Stimulated activated CD4-positive, alpha-beta T cell treated with anti-CD3 and anti-CD28 coated beads, Interleukin-15, amount 100 ng/mL, for 1 hour (primary cell): ENCODE measurements at regions not wholly inside any gene's neighbourhood (a gene's known extent, or its start where the extent isn't known, plus 50 kb on each side); places are given as distances from the start of the nearest gene placed in this dataset.

Experiments
- DNase-seq, 2 donors: peaks; one replicate each; pipeline ENCODE4 v3.0.0-alpha.2; 2020; ENCODE audit warnings: low read depth in 1 of 2, low spot score in 1 of 2

DNA sequence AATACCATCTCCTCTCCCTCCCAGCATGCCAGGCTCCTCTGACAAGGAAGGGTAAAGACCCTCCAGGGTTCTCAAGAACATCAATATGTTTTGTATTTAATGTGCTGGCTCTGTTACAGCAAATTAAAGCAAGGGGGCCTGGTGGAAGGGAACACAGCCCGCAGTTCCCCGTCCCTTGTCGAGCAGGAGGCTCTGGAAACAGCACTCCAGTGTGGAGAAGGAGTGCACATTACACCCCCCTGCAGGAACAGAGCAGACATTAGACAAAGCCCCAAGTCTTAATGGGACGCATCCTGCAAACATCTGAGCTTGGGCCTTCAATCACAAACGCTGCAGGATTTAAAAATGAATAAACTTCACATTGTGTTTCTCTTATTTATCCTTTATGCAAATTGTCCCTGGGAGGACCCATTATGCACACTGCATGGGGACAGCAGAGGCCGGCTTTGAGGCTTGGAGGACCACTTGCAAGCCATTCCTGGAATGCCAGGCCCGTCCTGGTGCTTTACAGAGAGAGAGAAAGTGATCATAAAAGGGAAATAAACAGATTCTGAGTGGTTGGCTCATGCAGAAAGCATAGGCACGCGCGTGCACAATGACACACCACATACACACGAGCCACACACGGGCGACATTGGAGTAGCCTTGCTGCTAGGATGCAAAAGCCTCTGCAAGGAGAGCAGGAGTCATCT lies 328.7 kb downstream of the SMAD2 start:
- DNase-seq = no peak

DNA sequence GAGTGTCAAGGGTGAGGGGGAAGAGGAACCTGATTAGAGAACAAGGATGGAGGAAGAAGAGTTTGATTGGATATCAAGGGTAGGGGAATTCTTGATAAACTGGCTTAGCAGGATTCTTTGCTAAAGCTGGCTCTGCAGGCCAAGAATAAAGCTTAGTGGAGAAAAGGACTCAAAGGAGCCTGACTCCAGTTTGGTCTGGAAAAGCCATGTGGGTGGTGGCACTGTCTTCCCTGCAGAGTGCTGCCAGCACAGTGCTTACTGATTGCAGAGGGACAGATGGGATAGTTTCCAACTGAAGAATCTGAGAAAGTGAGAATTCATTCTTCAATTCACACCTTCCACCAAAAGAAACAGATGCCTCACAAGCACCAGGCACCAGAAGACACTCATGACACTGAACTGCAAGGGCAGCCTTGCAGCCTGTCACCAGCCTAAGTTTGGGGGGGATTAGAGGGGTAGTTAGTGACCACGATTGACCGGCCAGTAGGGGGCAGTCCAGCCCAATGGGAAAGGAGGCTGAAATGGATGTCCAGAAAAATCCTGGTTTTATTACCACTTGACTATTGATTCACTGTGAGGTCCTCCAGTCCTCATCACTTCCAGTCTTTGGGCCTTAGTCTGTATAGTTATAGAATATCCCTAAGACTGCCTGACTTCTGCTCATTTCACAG lies 334.5 kb downstream of the SMAD2 start:
- no peak for DNase-seq

DNA sequence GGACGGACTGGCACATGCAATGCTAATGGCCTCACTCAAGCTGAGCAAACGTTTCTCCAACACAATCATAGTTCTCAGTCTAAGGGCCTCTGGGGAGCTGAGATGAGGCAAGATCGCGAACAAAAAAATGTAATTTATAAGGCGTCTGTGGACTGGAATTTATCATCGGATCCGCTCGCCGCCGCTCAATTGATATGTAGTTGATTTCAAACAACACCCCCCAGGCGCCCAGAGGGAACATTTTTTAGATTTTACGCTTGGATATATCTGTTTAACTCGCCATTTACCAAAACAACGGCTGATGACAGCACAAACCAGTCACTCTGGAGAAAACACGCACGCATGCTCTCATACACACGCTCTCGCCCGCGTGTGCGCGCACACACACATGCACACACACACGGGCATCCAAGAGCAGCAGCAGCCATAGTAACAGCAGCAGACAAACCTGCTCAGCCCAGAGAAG lies 335.8 kb downstream of the SMAD2 start:
- DNase-seq = no peak

DNA sequence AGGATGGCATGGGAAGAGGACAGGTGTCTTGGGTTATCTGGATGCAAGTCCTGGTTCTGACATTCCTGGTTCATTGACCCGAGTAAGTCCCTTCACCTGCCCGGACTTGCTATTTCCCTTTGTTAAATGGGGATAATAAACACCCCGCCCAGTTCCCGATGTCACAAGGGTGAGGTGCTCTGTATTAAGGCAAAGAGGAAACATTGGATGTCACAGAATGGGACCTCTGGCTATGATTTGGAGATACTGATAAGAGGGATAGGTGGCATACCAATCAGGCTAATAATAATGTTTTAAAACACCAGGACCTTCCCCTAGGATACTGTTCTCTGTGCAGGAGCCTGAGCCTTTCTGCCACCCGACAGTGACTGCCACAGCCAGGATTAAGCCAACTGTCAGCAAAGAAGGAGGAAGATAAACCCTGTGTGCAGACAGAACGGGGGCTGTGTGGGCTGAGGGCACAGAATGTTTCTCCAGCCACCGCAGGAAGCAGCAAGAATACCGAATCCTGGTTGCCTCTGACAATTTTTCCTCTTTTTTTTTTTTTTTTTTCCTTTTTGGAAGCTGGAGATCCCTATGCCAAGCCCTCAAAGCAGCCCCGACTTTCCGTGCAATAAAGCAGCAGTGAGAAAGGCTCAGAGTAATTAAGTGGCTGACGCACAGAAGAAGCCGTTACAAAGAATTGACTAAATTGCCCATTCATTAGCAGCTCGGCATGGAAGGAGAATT lies 336.6 kb downstream of the SMAD2 start:
- no peak for DNase-seq

DNA sequence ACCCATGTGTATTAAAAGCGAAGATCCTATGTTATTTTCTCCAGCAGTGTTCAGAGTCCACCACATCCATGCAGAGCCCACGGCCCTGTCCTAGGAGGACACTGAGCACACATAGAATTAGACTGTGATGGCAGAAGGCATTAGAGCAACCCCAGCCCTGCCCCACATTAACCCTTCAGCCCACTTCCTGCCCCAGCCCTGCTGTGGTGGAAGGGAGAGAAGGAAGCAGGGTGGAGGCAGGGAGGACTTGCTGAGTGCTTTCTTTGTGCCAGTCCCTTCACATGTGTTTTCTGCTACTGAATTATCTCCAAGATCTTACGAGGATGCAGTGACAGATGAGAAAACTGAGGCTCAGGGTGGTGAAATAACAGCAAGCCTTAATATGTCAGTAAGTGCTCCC lies 339.0 kb downstream of the SMAD2 start:
- no peak for DNase-seq

DNA sequence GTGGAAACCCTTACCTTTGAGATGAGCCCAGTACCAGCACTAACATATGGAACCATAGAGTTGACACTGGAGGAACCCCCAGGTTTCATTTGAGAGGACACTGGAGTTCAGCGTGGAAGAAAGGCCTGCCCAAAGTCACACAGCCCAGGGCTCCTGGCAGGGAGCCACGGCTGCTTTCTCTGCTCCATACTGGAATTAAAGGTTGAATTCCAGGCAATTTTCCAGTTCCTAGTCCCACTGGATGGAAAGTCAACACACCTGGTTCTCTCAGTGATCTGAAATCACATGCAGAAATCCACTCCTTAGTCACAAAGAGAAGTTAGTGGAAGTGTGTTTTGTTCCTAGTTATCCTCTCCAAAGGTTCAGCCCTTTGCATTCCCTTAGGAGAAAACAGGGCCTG lies 336.1 kb upstream of the SKOR2 start:
- no peak for DNase-seq

DNA sequence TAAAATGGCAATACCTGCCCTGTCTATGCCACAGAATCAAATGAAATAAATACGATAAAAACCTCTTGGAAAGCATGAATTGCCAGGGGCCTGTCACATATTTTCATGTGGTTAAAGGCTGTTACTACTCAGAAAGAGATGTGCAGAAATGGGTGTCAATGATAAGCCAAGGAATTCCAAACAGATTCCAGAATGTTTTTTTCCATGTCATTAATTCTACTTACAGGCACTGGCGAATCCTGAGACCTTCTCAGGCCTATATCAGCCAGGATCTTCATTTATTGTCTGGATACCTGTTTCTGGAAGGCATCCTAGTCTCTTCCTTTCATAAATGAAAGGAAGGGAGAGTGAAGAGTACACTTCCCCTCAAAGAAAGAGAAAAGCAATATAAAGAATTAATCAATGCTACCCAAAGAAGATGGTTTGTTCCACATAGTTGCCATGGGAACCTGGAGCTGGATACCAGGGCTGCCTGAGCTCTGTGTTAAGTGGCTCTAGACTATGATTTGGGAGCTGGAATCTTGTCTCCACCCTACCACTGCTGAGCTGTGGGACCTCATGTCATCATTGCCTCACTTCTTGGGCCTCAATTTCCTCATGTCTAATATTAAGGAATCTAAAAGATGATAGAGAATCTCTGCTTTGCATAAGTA lies 335.1 kb upstream of the SKOR2 start:
- no peak for DNase-seq

DNA sequence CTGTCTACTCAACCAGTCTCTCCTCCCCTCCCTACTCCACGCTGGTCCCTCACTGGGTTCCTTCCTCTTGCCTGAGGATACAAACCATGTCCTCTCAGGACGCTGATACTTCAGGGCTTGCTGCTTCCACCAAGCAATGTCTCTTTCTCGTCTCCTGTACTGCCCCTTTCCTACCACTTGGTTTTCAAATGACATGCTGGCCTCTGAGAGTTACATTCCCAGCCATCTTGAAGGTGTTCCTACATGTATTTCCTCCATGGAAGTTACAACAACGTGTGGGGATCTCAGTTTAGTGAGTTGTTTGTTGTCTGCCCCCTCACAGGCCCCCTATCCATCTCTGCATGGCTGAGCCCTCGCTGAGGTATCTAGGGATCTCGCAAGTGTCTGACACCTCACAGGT lies 334.5 kb upstream of the SKOR2 start:
- DNase-seq = no peak

DNA sequence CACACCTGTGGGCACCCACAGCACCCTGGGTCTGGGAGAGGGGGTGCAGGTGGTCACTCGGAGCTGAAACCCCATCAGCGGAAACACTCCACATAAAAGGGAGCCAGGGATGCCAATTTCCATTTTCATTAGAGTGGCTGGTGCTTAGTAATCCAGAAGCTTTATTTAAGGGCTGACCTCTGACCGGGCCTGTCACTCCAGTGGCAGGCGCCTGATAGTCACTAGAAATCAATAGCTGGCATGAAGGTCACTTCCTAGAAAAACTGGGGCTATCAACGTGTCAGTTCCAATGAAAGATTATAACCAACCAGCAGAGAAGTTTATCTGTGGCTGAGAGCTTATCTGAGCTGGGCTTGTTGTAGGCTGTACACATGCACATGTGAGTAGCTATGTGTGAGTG lies 333.7 kb upstream of the SKOR2 start:
- no peak for DNase-seq

DNA sequence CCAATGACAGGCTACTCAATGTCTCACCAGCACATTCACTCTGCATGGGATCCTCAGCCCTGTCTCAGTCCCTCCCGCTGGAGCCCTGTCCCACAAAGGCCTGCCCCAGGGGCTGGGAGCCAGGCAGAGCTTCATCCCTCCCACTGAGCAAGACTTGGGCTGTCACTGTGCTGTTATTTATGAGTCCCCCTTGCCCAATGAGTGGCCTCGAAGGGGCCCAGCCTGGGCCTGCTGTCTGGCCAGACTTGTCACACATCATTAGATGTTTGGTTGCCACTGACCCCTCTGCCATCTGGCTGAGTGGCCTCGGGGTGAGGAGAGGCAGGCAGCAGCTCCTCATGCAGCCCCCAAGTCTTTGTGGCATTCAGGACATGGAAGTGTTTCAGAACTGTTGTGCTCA lies 330.6 kb upstream of the SKOR2 start:
- DNase-seq = no peak

DNA sequence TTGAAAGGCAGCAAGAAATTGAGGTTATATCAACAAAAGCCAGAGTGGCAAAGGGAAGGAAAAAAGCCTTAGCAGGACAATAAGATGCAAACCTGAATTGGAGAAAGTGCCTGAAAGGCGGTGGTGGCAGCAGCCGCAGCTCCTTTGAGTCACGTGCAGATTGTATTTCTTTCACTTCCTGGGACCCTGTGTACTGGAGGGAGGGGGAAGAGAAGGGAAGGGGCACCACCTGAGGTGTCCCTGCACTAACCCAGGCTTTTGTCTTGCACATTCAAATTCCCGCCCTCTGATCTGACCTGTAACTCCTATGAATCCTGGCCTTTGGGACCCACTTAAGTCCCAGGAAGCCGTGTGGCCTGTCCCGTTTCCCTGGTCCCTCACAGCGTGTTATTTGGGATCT lies 326.1 kb upstream of the SKOR2 start:
- no peak for DNase-seq

DNA sequence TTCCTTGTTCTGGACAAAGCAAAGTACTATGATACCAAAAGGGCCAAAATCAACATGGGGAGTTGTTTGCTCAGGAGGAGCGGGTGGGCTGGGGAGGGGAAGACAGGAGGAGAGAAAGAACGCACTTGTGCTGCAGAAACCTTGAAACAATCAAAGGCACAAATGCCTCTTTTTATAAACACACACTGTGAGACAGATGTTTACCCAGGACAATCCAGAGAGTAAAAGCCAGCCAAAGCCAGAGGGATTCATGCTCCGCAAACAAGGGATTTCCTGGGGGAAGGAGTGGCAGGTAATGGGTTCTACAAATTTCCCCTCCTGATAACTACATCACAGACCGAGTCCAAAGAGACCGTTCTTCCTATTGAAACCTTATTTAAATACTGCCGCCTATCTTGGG lies 323.5 kb upstream of the SKOR2 start:
- no peak for DNase-seq

DNA sequence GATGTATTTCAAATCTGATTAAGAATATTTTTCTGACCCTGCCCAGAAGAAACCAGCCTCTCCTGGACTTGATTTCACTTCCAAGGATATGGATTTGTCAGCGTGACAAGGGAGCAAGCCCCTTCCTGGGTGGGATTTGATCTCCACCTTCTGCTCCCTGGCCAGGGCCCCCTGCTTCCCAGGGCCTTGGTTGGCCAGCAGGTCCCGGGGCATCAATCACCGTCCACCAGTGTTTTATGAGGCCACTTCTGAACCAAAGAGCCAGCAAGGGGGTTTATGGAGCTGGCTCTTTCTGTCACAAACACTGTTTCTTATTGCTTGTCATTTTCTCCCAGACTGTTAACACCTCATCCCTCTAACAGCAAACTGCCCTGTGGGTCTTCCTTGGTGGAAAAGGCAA lies 320.5 kb upstream of the SKOR2 start:
- no peak for DNase-seq

DNA sequence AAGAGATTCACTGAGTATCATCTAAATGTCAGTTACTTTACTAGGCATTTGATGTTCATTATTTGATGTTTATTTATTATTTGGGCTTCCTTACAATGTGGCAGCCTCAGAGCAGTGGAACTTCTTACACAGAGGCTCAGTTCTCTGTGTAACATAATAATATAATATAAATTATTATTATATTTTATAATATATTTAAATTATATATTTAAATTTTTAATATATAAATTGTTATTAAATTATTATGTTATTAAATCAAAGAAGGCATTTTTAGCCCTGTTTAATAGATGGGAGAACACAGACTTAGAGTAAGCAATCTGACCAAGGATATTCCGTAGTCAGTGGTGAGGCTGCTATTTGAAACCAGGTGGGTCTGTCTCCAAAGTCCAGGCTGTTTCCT lies 315.3 kb upstream of the SKOR2 start:
- DNase-seq = no peak

DNA sequence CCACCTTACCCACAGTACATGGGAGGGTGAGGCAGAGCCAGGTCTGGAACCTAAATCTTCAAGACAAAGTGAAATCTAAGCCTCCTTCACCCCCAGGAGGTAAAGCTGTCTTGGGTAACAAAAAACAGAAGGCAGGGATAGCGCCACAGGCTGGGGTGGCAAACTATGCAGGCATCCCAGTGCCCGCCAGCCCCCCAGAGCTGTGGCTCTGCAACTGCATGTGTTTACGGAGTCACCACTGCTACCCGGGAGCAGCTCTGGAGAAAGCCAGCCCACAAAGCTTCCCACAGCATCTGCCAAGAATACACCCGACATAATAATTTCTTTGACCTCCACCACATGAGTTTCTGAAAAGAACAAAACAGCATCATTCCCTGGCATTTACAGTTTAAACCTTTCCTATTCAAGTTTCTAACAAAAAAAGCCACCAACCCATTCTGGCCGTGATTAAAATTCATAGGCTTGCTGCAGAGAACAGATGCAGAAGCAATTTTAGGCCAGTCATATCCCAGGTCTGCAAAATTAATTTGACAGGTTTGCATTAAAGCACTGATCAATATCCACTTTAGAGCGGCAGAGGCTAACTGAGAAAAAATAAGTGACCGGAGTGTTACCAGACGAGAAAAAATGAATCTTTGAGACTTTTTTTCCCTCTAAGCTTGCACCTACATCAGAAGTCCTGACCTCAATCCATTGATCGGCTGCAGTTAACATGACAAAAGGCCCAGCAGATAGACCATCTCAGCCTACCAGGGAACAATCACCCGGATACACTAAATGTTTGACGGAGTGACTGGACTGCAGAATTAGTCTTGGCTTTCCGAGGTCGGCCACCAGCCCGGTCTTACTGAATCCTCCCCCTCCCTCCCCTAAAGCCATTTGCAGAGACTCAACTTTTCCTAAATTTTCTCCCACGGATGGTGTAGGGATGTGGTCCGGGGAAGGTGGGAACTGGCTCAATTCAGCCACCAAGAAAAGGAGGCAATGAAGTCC lies 309.6 kb upstream of the SKOR2 start:
- no peak for DNase-seq

DNA sequence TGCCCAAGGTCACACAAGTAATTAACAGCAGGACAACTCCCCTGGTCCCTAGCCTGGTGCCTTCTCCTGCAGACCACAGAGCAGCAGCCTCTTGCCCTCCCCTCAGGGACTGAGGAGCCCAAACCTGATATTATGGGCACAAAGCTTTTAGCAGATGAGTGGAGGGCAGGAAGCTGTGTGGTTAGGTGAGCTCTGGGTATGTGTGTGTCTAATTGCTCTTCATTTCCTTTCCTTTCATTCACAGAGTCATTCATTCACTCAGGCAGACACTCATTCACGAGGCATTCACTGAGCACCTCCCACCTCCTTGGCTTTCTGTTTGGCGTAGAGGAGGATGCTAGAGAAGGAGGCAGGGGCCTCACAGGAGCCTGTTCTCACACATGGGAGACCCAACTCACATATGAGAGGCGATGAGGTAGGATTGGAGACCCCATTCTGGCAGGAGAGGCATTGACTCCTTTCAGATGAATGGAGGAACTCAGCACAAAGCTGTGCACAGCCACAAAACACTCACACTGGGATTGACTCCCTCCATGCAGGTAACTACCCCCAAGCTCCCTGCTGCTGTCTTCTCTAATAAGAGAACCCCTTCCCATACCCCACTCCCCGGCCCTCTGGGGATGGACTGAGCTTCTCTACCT lies 306.8 kb upstream of the SKOR2 start:
- DNase-seq = no peak

DNA sequence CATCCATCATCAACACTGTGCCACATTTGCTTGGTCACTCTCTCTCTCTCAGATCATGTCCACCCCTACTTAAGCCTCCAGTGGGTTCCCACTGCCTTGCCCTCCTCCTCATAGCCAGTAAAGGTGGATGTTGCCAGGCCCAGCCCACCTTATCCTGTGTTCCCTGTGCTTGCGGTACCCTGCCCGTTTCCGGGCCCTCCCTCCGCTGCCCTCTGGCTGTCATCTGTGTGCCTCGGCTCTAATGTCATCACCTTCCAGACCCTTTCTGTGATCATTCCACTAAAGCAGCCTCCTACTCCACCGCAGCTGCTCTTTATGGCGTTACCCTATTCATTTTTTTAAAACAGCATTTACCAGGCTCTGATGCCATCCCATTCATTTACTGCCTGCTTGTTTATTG lies 305.7 kb upstream of the SKOR2 start:
- no peak for DNase-seq

DNA sequence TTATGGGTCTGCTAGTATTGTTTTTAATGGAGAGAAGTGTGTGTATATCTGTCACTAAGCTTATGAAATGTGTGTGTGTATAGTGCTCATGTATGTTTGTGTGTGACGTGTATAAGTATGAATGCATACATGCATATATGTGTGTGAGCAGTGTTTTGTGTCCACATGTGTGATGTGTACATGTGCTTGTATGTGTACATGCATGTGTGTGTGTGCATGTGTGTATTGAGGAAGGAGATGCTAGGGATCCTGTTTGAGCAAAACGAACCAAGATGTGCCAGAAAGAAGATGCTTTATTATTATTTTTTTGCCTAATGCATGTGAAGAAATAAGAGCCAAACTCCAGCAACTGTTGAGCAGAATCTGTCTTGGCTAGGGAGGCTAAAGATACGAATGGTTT lies 301.3 kb upstream of the SKOR2 start:
- DNase-seq = no peak

DNA sequence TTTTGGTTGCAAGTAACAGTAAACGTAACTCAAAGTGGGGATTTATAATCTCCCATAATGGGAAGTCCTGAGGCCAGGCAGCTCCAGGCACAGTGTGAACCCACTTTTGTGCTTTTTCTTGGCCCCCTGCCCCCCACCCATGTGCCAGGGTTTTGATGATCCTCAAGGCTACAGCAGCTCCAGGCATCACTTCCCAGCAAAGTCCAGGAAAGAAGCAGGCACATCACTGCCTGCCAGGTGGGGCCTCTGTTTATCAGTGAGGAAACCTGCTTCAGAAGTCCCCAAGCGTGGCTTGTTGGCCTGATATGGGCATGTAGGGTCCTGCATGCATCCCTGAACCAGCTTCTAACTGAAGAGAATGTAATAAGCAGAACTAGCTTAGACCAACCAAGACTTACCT lies 299.2 kb upstream of the SKOR2 start:
- no peak for DNase-seq

DNA sequence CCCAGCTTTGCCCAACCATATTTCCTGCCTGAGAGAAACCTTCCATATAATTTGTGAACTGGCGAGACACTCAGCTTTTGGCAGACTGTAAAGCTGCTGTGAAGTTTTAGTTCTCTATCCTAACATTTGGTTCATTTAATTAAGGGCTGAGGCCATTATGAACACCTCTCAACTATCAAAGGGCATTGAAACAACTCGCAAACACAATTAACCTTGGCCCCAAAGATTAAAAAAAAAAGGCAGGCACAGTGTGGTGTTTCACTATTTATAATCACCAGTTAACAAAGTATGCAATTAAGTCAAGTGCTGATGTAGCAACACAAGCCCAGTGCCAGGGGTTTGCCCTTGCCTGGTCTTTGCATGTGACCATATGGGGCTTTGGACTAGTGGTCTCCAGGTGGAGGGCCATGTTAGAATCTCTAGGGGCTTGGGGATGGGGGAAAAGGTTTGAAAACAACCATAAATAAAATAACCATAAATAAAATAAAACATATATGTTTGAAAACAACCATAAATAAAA lies 297.6 kb upstream of the SKOR2 start:
- no peak for DNase-seq
